Epithelial cell of proximal tubule (primary cell): ENCODE measurements at regions not wholly inside any gene's neighbourhood (a gene's known extent, or its start where the extent isn't known, plus 50 kb on each side); places are given as distances from the start of the nearest gene placed in this dataset.

Experiments used
- DNase-seq: peaks from one replicate; pipeline ENCODE4 v3.0.0-alpha.2; 2011; ENCODE audit warnings: low read depth
- H3K4me3 ChIP-seq: 2 replicates; pipeline ENCODE4 v1.5.1; 2011; ENCODE audit warnings: low read depth, mild to moderate bottlenecking, low read length
- TF ChIP-seq, protein P1 (sequence below): conservative IDR thresholded peaks from 2 replicates; pipeline ENCODE4 v1.5.1; 2012; ENCODE audit warnings: low read depth, mild to moderate bottlenecking, low read length

DNA sequence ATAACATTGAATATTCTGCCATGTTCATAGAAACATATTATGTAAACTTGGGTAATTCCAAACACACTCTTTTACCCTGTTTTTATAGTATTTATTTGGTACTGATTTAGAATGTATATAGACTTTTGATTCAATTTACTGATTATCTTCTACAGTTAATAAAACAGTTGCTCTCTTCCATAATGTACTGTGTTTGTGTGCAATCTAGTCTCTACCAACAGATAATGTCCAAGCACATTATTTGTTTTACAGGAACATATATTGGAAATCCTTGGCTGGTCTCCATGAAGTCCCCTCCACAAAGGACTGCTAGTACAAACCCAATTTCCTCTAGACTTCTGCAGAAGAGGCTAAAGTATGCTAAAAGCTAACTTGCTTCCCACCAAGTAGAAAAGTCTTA lies 386.6 kb downstream of the RND3 start:
- TF ChIP-seq, protein P1, sequence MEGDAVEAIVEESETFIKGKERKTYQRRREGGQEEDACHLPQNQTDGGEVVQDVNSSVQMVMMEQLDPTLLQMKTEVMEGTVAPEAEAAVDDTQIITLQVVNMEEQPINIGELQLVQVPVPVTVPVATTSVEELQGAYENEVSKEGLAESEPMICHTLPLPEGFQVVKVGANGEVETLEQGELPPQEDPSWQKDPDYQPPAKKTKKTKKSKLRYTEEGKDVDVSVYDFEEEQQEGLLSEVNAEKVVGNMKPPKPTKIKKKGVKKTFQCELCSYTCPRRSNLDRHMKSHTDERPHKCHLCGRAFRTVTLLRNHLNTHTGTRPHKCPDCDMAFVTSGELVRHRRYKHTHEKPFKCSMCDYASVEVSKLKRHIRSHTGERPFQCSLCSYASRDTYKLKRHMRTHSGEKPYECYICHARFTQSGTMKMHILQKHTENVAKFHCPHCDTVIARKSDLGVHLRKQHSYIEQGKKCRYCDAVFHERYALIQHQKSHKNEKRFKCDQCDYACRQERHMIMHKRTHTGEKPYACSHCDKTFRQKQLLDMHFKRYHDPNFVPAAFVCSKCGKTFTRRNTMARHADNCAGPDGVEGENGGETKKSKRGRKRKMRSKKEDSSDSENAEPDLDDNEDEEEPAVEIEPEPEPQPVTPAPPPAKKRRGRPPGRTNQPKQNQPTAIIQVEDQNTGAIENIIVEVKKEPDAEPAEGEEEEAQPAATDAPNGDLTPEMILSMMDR = no peak
- no peak for DNase-seq
- H3K4me3 ChIP-seq = no peak overlapping the region

DNA sequence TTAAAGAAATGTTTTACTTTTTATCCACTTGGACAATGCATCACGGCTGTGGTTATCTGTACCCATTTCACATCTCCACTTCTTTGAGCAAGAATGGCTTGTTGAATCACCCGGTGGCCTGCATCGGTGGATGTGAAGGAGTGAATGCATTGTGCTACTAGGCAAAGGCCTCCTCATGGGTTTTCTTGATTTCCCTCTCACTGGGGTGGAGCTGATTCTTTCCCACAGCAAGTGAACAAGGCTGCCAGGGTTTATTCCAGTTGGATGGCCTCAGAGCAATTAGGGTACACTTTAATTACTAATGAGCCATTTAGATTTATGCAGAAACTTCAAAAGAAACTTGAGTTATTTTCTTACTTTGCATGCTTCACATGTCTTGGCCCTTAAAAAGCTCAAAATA lies 387.1 kb downstream of the RND3 start:
- TF ChIP-seq, protein P1 = no peak
- no peak overlapping the region for H3K4me3 ChIP-seq
- no peak for DNase-seq

DNA sequence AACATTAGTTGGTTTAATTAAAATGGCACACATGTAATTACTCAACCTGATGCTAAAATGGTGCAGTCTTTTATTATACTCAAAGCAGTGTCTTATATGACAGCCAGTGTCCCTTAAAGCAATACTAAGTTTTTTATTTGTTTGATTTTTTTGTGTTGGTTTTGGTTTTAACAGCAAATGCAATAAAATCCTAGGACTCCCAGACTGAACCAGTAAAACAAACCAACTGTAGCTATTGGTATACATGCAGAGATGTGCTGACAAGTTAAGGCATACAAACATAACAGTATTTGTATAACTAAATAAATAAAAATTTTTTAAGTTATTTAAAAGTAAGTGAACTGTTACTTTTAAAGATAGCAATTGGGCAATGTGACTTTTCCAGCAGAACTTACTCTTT lies 387.7 kb downstream of the RND3 start:
- H3K4me3 ChIP-seq = no peak overlapping the region
- no peak for DNase-seq
- TF ChIP-seq, protein P1 = no peak

DNA sequence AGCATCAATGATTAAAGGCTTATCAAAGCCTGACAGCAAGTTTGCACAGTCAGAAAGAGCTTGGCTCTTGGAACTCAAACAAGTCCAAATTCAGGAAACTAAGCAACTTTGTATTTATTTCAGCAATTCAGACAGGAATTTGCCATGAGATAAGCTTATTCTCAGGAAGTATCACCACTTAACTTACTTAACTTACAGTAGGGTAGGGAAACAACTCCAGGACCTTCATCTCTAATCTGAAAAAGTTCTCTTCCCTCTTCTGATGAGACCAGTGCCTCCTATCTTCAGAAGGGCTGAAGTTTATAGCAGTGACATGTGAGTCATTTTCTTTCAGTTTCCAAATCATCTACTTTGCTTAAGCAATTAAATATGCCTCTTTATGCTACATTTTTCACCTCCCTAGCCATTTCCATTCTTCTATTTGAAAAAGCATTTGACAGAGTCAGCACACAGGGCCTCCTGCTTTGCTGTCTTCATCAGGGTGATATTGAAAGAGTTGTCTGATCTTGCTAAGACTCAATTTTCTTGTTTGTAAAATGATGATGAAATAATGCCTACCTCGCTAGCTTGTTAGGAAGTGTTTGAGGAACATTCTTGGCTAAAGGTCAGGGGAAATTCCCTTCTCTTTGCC lies 389.5 kb downstream of the RND3 start:
- TF ChIP-seq, protein P1 = peak; percentile 52
- peak; percentile 42 for DNase-seq
- no peak overlapping the region for H3K4me3 ChIP-seq

DNA sequence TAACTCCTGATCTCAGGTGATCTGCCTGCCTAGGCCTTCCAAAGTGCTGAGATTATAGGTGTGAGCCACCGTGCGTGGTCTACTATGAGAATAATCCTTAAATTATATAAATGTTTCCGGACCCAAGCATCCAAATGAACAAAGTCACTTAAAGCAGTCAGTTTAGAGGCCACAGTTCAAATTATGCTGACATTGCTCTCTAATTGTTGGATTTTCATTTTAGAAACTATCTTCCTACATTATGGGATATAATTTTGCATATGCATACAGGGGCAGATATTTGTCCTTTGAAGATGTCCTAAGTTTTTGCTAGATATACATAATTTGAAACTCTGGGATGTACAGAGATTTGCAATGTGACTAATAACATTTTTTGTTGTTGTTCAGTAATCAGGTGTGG lies 390.1 kb downstream of the RND3 start:
- TF ChIP-seq, protein P1 = no peak
- H3K4me3 ChIP-seq = no peak overlapping the region
- DNase-seq = no peak

DNA sequence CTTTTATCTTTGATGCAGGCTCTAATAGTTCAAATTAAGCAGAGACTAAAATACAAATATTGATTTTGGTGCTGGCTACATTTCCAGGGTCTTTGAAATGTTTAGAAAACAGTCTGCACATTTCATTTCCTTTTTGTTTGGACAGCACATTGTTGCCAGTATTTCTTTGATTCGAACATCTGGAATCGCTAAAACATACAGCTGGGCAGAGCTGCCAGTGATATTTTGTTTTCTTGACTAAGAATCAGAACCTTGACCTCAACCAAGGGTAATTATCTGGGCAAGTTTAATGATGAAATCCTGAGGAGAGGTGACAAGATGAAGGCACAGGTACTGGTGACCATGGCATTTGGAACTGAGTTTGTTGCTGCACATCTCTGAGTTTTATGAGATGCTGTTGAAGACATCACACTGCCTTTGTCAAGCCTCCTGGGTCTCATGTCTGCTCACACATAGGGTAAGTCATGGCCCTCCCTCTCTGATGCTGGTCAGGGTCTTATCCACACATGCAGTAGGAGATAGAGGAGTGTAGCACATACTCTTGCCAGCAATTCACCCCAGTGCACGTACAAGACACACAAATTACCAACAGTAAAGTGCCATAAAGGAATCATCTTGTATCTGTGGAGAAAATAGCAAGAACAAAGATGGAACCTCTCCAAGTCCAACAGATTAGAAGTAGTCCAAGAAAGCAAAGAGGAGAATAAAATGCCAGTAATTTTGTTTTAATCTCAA lies 391.9 kb downstream of the RND3 start:
- TF ChIP-seq, protein P1 = no peak
- H3K4me3 ChIP-seq = no peak overlapping the region
- no peak for DNase-seq

DNA sequence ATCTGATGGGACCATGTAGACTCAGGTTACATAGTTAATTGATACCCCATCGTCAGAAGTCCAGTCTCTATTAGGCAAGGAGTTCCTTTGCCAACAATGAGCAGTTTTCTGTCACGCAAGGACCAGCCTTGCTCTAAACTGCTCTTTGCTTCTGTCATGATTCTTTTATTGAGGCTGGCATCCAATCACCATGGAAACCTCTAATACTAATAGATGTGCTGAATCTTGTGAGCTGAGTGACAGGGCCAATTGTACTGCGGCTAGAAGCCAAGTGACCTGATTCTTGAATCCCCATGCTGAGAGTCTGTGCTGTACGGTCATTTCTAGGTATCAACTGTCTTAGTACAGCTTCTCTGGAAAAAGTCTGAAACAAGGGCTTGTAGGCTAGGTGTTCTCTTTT lies 395.6 kb downstream of the RND3 start:
- H3K4me3 ChIP-seq = no peak overlapping the region
- no peak for DNase-seq
- TF ChIP-seq, protein P1 = no peak
